Muscle layer of colon (tissue), 2 donors: ENCODE measurements at regions not wholly inside any gene's neighbourhood (a gene's known extent, or its start where the extent isn't known, plus 50 kb on each side); places are given as distances from the start of the nearest gene placed in this dataset.

Source experiments
- H3K27ac ChIP-seq: one replicate; pipeline ENCODE4 v1.7.0; 2013; ENCODE audit warnings: low read depth, mild to moderate bottlenecking, low read length, moderate library complexity
- H3K27me3 ChIP-seq, 2 donors: one replicate each; pipeline ENCODE4 v1.7.0; 2013; ENCODE audit warnings: low read length in 2 of 2, mild to moderate bottlenecking in 2 of 2; ENCODE audit not compliant: insufficient read depth in 2 of 2, control insufficient read depth in 1 of 2
- H3K36me3 ChIP-seq: one replicate; pipeline ENCODE4 v1.7.0; 2013; ENCODE audit warnings: mild to moderate bottlenecking, low read length; ENCODE audit not compliant: insufficient read depth
- H3K4me1 ChIP-seq: one replicate; pipeline ENCODE4 v1.7.0; 2013; ENCODE audit warnings: mild to moderate bottlenecking, low read length; ENCODE audit not compliant: insufficient read depth
- H3K4me3 ChIP-seq, 2 donors: one replicate each; pipeline ENCODE4 v1.7.0; 2013; ENCODE audit warnings: low read length in 2 of 2, low read depth in 1 of 2, mild to moderate bottlenecking in 1 of 2, moderate library complexity in 1 of 2
- H3K9ac ChIP-seq: one replicate; pipeline ENCODE4 v1.7.0; 2013; ENCODE audit warnings: low read length
- H3K9me3 ChIP-seq: one replicate; pipeline ENCODE4 v1.7.0; 2013; ENCODE audit warnings: mild to moderate bottlenecking, low read length
- donor health status: abdominal sarcoma.
- donor health status: Adenocarcinoma of cecum.

GRCh38 chr12:13794706-13795105, 186.7 kb downstream of the GRIN2B start:
- Histone ChIP-seq H3K9me3 (no peaks in the 10 kb centered on the region), H3K27ac (no peak overlapping the region), H3K4me1 (no peaks in the 10 kb centered on the region), H3K36me3 (no peaks in the 10 kb centered on the region), H3K27me3 (no peaks in the 10 kb centered on the region), H3K4me3 (no peak overlapping the region), H3K9ac (no peak overlapping the region)

- Histone ChIP-seq H3K4me3 (no peak overlapping the region), H3K4me1 (no peaks in the 10 kb centered on the region), H3K9me3 (no peaks in the 10 kb centered on the region), H3K27ac (no peak overlapping the region), H3K36me3 (no peaks in the 10 kb centered on the region), H3K9ac (no peak overlapping the region), H3K27me3 (no peaks in the 10 kb centered on the region)
These were observed 191.1 kb downstream of the GRIN2B start for GRCh38 chr12:13790317-13790716.

GRCh38 chr12:13788626-13789025, 192.8 kb downstream of the GRIN2B start:
- Histone ChIP-seq H3K4me3 (no peak overlapping the region), H3K27ac (no peak overlapping the region), H3K9ac (no peak overlapping the region), H3K9me3 (no peaks in the 10 kb centered on the region), H3K36me3 (no peaks in the 10 kb centered on the region), H3K4me1 (no peaks in the 10 kb centered on the region), H3K27me3 (no peaks in the 10 kb centered on the region)

- no peak overlapping the region for H3K27ac ChIP-seq
- no peaks in the 10 kb centered on the region for H3K9me3 ChIP-seq
- H3K4me3 ChIP-seq: no peak overlapping the region
- no peak overlapping the region for H3K9ac ChIP-seq
- no peaks in the 10 kb centered on the region for H3K36me3 ChIP-seq
- no peaks in the 10 kb centered on the region for H3K27me3 ChIP-seq
- no peaks in the 10 kb centered on the region for H3K4me1 ChIP-seq
These were observed 194.8 kb downstream of the GRIN2B start for GRCh38 chr12:13786646-13787045.

- H3K27me3 ChIP-seq: no peaks in the 10 kb centered on the region
- no peak overlapping the region for H3K9ac ChIP-seq
- H3K36me3 ChIP-seq: no peaks in the 10 kb centered on the region
- no peaks in the 10 kb centered on the region for H3K4me1 ChIP-seq
- H3K9me3 ChIP-seq: no peaks in the 10 kb centered on the region
- H3K4me3 ChIP-seq: no peak overlapping the region
- H3K27ac ChIP-seq: no peak overlapping the region
These were observed 196.9 kb downstream of the GRIN2B start for GRCh38 chr12:13784504-13784903.

- Histone ChIP-seq H3K27ac (no peak overlapping the region), H3K9ac (no peak overlapping the region), H3K4me1 (no peaks in the 10 kb centered on the region), H3K36me3 (no peaks in the 10 kb centered on the region), H3K4me3 (no peak overlapping the region), H3K9me3 (no peaks in the 10 kb centered on the region), H3K27me3 (no peaks in the 10 kb centered on the region)
These were observed 200.9 kb downstream of the GRIN2B start for GRCh38 chr12:13780453-13780852.

- Histone ChIP-seq H3K27ac (no peak overlapping the region), H3K4me3 (no peak overlapping the region), H3K36me3 (no peaks in the 10 kb centered on the region), H3K9me3 (no peaks in the 10 kb centered on the region), H3K9ac (no peak overlapping the region), H3K27me3 (no peaks in the 10 kb centered on the region), H3K4me1 (no peaks in the 10 kb centered on the region)
These were observed 204.0 kb downstream of the GRIN2B start for GRCh38 chr12:13777374-13777773.

- no peak overlapping the region for H3K27ac ChIP-seq
These were observed 209.1 kb downstream of the GRIN2B start for GRCh38 chr12:13772264-13772663.

GRCh38 chr12:13770576-13770975, 210.8 kb downstream of the GRIN2B start:
- Histone ChIP-seq H3K27ac (no peak overlapping the region), H3K9me3 (no peaks in the 10 kb centered on the region), H3K27me3 (no peaks in the 10 kb centered on the region), H3K4me1 (no peaks in the 10 kb centered on the region), H3K36me3 (no peaks in the 10 kb centered on the region), H3K4me3 (no peak overlapping the region), H3K9ac (no peak overlapping the region)

More at GRCh38 chr12:13772264-13772663, 209.1 kb downstream of the GRIN2B start:
- no peaks in the 10 kb centered on the region for H3K9me3 ChIP-seq
- H3K27me3 ChIP-seq: no peaks in the 10 kb centered on the region
- no peaks in the 10 kb centered on the region for H3K4me1 ChIP-seq
- H3K9ac ChIP-seq: no peak overlapping the region
- no peaks in the 10 kb centered on the region for H3K36me3 ChIP-seq
- no peak overlapping the region for H3K4me3 ChIP-seq

GRCh38 chr12:13769966-13770365, 211.4 kb downstream of the GRIN2B start:
- no peaks in the 10 kb centered on the region for H3K27me3 ChIP-seq
- no peaks in the 10 kb centered on the region for H3K9me3 ChIP-seq
- no peaks in the 10 kb centered on the region for H3K36me3 ChIP-seq
- H3K4me1 ChIP-seq: no peaks in the 10 kb centered on the region
- H3K9ac ChIP-seq: no peak overlapping the region
- H3K27ac ChIP-seq: no peak overlapping the region
- no peak overlapping the region for H3K4me3 ChIP-seq

- Histone ChIP-seq H3K4me1 (no peaks in the 10 kb centered on the region), H3K9ac (no peak overlapping the region), H3K9me3 (no peaks in the 10 kb centered on the region), H3K27me3 (no peaks in the 10 kb centered on the region), H3K27ac (no peak overlapping the region), H3K36me3 (no peaks in the 10 kb centered on the region), H3K4me3 (no peak overlapping the region)
These were observed 212.1 kb downstream of the GRIN2B start for GRCh38 chr12:13769273-13769672.

- Histone ChIP-seq H3K9me3 (no peaks in the 10 kb centered on the region), H3K36me3 (no peaks in the 10 kb centered on the region), H3K4me3 (no peak overlapping the region), H3K27ac (no peak overlapping the region), H3K4me1 (no peaks in the 10 kb centered on the region), H3K9ac (no peak overlapping the region), H3K27me3 (no peaks in the 10 kb centered on the region)
These were observed 216.7 kb downstream of the GRIN2B start for GRCh38 chr12:13764748-13765147.
